Nephron (organoid): ENCODE measurements at regions not wholly inside any gene's neighbourhood (a gene's known extent, or its start where the extent isn't known, plus 50 kb on each side); places are given as distances from the start of the nearest gene placed in this dataset.

Source experiments
- H3K27ac Mint-ChIP-seq, 3 experiments: 2 replicates each; pipeline ENCODE4 v1.8.0; 2020; ENCODE audit warnings: mixed read lengths in 3 of 3, mild to moderate bottlenecking in 2 of 3, moderate library complexity in 1 of 3
- H3K27me3 Mint-ChIP-seq: 2 replicates; pipeline ENCODE4 v1.8.0; 2021; ENCODE audit warnings: low read depth, mild to moderate bottlenecking, moderate library complexity, mixed read lengths
- H3K36me3 Mint-ChIP-seq: 2 replicates; pipeline ENCODE4 v1.8.0; 2020; ENCODE audit warnings: low read depth, mixed read lengths
- H3K4me1 Mint-ChIP-seq: 2 replicates; pipeline ENCODE4 v1.8.0; 2020; ENCODE audit warnings: mixed read lengths
- H3K4me3 Mint-ChIP-seq, 3 experiments: 2 replicates each; pipeline ENCODE4 v1.8.0; 2020; ENCODE audit warnings: mild to moderate bottlenecking in 3 of 3, mixed read lengths in 3 of 3, moderate library complexity in 2 of 3
- H3K9me3 Mint-ChIP-seq: 2 replicates; pipeline ENCODE4 v1.8.0; 2020; ENCODE audit warnings: mixed read lengths
- CTCF ChIP-seq, 3 experiments: fragments of 200-600 bp; sonication (generic); IDR thresholded peaks; one replicate each; pipeline ENCODE4 v1.5.0; 2021; ENCODE audit warnings: antibody characterized with exemption in 3 of 3; ENCODE audit not compliant: unreplicated experiment in 3 of 3

GRCh38 chr19:28859811-28860210 is 353.1 kb downstream of the UQCRFS1 start:
- Mint-ChIP-seq H3K36me3 (no peaks in the 10 kb centered on the region), H3K27ac (no peak overlapping the region), H3K27me3 (peaks cover 5% of the 10 kb centered on the region), H3K4me1 (peaks cover 10% of the 10 kb centered on the region), H3K9me3 (peaks cover 3% of the 10 kb centered on the region), H3K4me3 (no peak overlapping the region)
- TF ChIP-seq CTCF (IDR thresholded peaks at IDR 0.05; ENCODE audit: unreplicated experiment in 3 of 3) = no peak

- no peak for TF ChIP-seq CTCF (IDR thresholded peaks at IDR 0.05; ENCODE audit: unreplicated experiment in 3 of 3)
- H3K9me3 Mint-ChIP-seq = peaks cover 7% of the 10 kb centered on the region
Measured at GRCh38 chr19:28858933-28859332, 354.0 kb downstream of the UQCRFS1 start.

GRCh38 chr19:28857967-28858366 is 355.0 kb downstream of the UQCRFS1 start:
- TF ChIP-seq CTCF (IDR thresholded peaks at IDR 0.05; ENCODE audit: unreplicated experiment in 3 of 3) = no peak
- Mint-ChIP-seq H3K4me1 (no peaks in the 10 kb centered on the region), H3K27me3 (no peaks in the 10 kb centered on the region), H3K27ac (no peak overlapping the region), H3K9me3 (peaks cover 10% of the 10 kb centered on the region), H3K4me3 (no peak overlapping the region), H3K36me3 (no peaks in the 10 kb centered on the region)

More at GRCh38 chr19:28858933-28859332, 354.0 kb downstream of the UQCRFS1 start:
- Mint-ChIP-seq H3K4me3 (no peak overlapping the region), H3K4me1 (peaks cover under 1% of the 10 kb centered on the region), H3K27ac (no peak overlapping the region), H3K36me3 (no peaks in the 10 kb centered on the region), H3K27me3 (no peaks in the 10 kb centered on the region)

GRCh38 chr19:28855216-28855615 is 357.7 kb downstream of the UQCRFS1 start:
- Mint-ChIP-seq H3K27me3 (no peaks in the 10 kb centered on the region), H3K9me3 (peaks cover 10% of the 10 kb centered on the region), H3K4me3 (no peak overlapping the region), H3K4me1 (no peaks in the 10 kb centered on the region), H3K36me3 (no peaks in the 10 kb centered on the region), H3K27ac (no peak overlapping the region)
- TF ChIP-seq CTCF (IDR thresholded peaks at IDR 0.05; ENCODE audit: unreplicated experiment in 3 of 3) = no peak

GRCh38 chr19:28847468-28847867 is 365.5 kb downstream of the UQCRFS1 start:
- Mint-ChIP-seq H3K36me3 (no peaks in the 10 kb centered on the region), H3K4me1 (peaks cover 5% of the 10 kb centered on the region), H3K27me3 (no peaks in the 10 kb centered on the region), H3K9me3 (no peaks in the 10 kb centered on the region), H3K27ac (no peak overlapping the region), H3K4me3 (no peak overlapping the region)
- TF ChIP-seq CTCF (IDR thresholded peaks at IDR 0.05; ENCODE audit: unreplicated experiment in 3 of 3) = no peak

GRCh38 chr19:28846094-28846812 is 366.7 kb downstream of the UQCRFS1 start:
- no peak for TF ChIP-seq CTCF (IDR thresholded peaks at IDR 0.05; ENCODE audit: unreplicated experiment in 3 of 3)
- Mint-ChIP-seq H3K4me1 (peaks cover 5% of the 10 kb centered on the region), H3K27ac (no peak overlapping the region), H3K4me3 (no peak overlapping the region), H3K36me3 (no peaks in the 10 kb centered on the region), H3K27me3 (no peaks in the 10 kb centered on the region), H3K9me3 (no peaks in the 10 kb centered on the region)
